Activated T-cell treated with anti-CD3 and anti-CD28 coated beads, Interleukin-2, amount 50 U/mL, for 72 hours (primary cell): ENCODE measurements at regions not wholly inside any gene's neighbourhood (a gene's known extent, or its start where the extent isn't known, plus 50 kb on each side); places are given as distances from the start of the nearest gene placed in this dataset.
A peak's percentile ranks its signal among the peaks of the same experiment; 100 is the strongest.

Source experiments
- ATAC-seq, 2 donors: fragments of 150-1000 bp; cut with Tn5 transposase; replicated peaks in 1 of 2; 2 replicates each; pipeline ENCODE4 v1.10.0; 2021; ENCODE audit warnings: moderate library complexity in 2 of 2, mild to moderate bottlenecking in 1 of 2
- DNase-seq, 2 donors: peaks; one replicate each; pipeline ENCODE4 v3.0.0; 2021 to 2022; ENCODE audit warnings: mixed read lengths in 1 of 2
- H3K27ac Mint-ChIP-seq: one replicate; pipeline ENCODE4 v1.8.0; 2022; ENCODE audit warnings: mild to moderate bottlenecking, moderate library complexity, mixed read lengths
- H3K27me3 Mint-ChIP-seq: one replicate; pipeline ENCODE4 v1.8.0; 2022; ENCODE audit warnings: low read depth, mixed read lengths
- H3K36me3 Mint-ChIP-seq, 2 donors: one replicate each; pipeline ENCODE4 v1.8.0; 2022; ENCODE audit warnings: mixed read lengths in 2 of 2, mild to moderate bottlenecking in 1 of 2; ENCODE audit not compliant: insufficient read depth in 2 of 2
- H3K4me1 Mint-ChIP-seq: one replicate; pipeline ENCODE4 v1.8.0; 2022; ENCODE audit warnings: low read depth, mixed read lengths
- H3K4me3 Mint-ChIP-seq, 2 donors: one replicate each; pipeline ENCODE4 v1.8.0; 2022; ENCODE audit warnings: mild to moderate bottlenecking in 2 of 2, mixed read lengths in 2 of 2, moderate library complexity in 2 of 2
- H3K9me3 Mint-ChIP-seq, 2 donors: one replicate each; pipeline ENCODE4 v1.8.0; 2022; ENCODE audit warnings: mixed read lengths in 2 of 2

GRCh38 chr5:33300209-33300742 is 140.5 kb upstream of the TARS1 start:
- ATAC-seq (peak; percentile 44 to 53), DNase-seq (no peak)
- Mint-ChIP-seq H3K27me3 (peaks cover 22% of the 10 kb centered on the region), H3K27ac (no peak overlapping the region), H3K36me3 (no peaks in the 10 kb centered on the region), H3K4me1 (peaks cover 9% of the 10 kb centered on the region), H3K4me3 (no peak overlapping the region), H3K9me3 (peaks cover 0 to under 1% of the 10 kb centered on the region in 2 donors)

GRCh38 chr5:33303579-33304095 is 137.1 kb upstream of the TARS1 start:
- H3K36me3 Mint-ChIP-seq: no peaks in the 10 kb centered on the region
- H3K4me1 Mint-ChIP-seq: peaks cover 9% of the 10 kb centered on the region
- DNase-seq (no peak), ATAC-seq (no peak)
- H3K27me3 Mint-ChIP-seq: peaks cover 12% of the 10 kb centered on the region
- H3K27ac Mint-ChIP-seq: no peak overlapping the region
- peaks cover 2 to 5% of the 10 kb centered on the region in 2 donors for H3K9me3 Mint-ChIP-seq
- no peak overlapping the region for H3K4me3 Mint-ChIP-seq

- ATAC-seq: no peak
- H3K36me3 Mint-ChIP-seq: no peaks in the 10 kb centered on the region
- no peak overlapping the region for H3K4me3 Mint-ChIP-seq
- no peak overlapping the region for H3K27ac Mint-ChIP-seq
- peaks cover 16% of the 10 kb centered on the region for H3K27me3 Mint-ChIP-seq
- H3K4me1 Mint-ChIP-seq: peaks cover 9% of the 10 kb centered on the region
- DNase-seq: no peak
- peaks cover 2 to 5% of the 10 kb centered on the region in 2 donors for H3K9me3 Mint-ChIP-seq
These were observed 136.2 kb upstream of the TARS1 start for GRCh38 chr5:33304601-33305000.

- Mint-ChIP-seq H3K9me3 (peaks cover 2 to 5% of the 10 kb centered on the region in 2 donors), H3K4me3 (no peak overlapping the region), H3K36me3 (no peaks in the 10 kb centered on the region), H3K4me1 (peaks cover 2% of the 10 kb centered on the region), H3K27ac (no peak overlapping the region), H3K27me3 (peaks cover 16% of the 10 kb centered on the region)
- DNase-seq: no peak
- no peak for ATAC-seq
These were observed 135.2 kb upstream of the TARS1 start for GRCh38 chr5:33305572-33305971.

- H3K4me3 Mint-ChIP-seq: no peak overlapping the region
These were observed 134.0 kb upstream of the TARS1 start for GRCh38 chr5:33306758-33307157.

GRCh38 chr5:33308586-33308985 is 132.2 kb upstream of the TARS1 start:
- Mint-ChIP-seq H3K36me3 (no peaks in the 10 kb centered on the region), H3K4me3 (no peak overlapping the region), H3K27ac (no peak overlapping the region), H3K27me3 (peaks cover 5% of the 10 kb centered on the region), H3K9me3 (peaks cover 2 to 5% of the 10 kb centered on the region in 2 donors), H3K4me1 (no peaks in the 10 kb centered on the region)
- DNase-seq: no peak
- ATAC-seq: no peak

More at GRCh38 chr5:33306758-33307157, 134.0 kb upstream of the TARS1 start:
- Mint-ChIP-seq H3K36me3 (no peaks in the 10 kb centered on the region), H3K4me1 (no peaks in the 10 kb centered on the region), H3K27ac (no peak overlapping the region), H3K9me3 (peaks cover 2 to 5% of the 10 kb centered on the region in 2 donors), H3K27me3 (peaks cover 16% of the 10 kb centered on the region)
- DNase-seq: no peak
- ATAC-seq: no peak

- no peaks in the 10 kb centered on the region for H3K36me3 Mint-ChIP-seq
- ATAC-seq: no peak
- no peak for DNase-seq
- peaks cover 5% of the 10 kb centered on the region for H3K27me3 Mint-ChIP-seq
- H3K4me1 Mint-ChIP-seq: no peaks in the 10 kb centered on the region
- H3K27ac Mint-ChIP-seq: no peak overlapping the region
- no peak overlapping the region for H3K4me3 Mint-ChIP-seq
- H3K9me3 Mint-ChIP-seq: peaks cover 2 to 5% of the 10 kb centered on the region in 2 donors
These were observed 131.7 kb upstream of the TARS1 start for GRCh38 chr5:33309068-33309467.

GRCh38 chr5:33309536-33310345 is 131.0 kb upstream of the TARS1 start:
- H3K4me1 Mint-ChIP-seq: no peaks in the 10 kb centered on the region
- no peaks in the 10 kb centered on the region for H3K36me3 Mint-ChIP-seq
- H3K27ac Mint-ChIP-seq: no peak overlapping the region
- no peak for DNase-seq
- H3K9me3 Mint-ChIP-seq: peaks cover 2 to 5% of the 10 kb centered on the region in 2 donors
- H3K4me3 Mint-ChIP-seq: no peak overlapping the region
- ATAC-seq: no peak
- H3K27me3 Mint-ChIP-seq: peaks cover 5% of the 10 kb centered on the region

GRCh38 chr5:33310451-33310850 is 130.3 kb upstream of the TARS1 start:
- Mint-ChIP-seq H3K4me3 (no peak overlapping the region), H3K4me1 (no peaks in the 10 kb centered on the region), H3K36me3 (no peaks in the 10 kb centered on the region), H3K27me3 (peaks cover 5% of the 10 kb centered on the region), H3K9me3 (peaks cover under 1 to 3% of the 10 kb centered on the region in 2 donors), H3K27ac (no peak overlapping the region)
- no peak for DNase-seq
- no peak for ATAC-seq

GRCh38 chr5:33311893-33312292 is 128.9 kb upstream of the TARS1 start:
- Mint-ChIP-seq H3K9me3 (no peaks in the 10 kb centered on the region), H3K4me3 (no peak overlapping the region), H3K27me3 (peaks cover 5% of the 10 kb centered on the region), H3K4me1 (no peaks in the 10 kb centered on the region), H3K27ac (no peak overlapping the region), H3K36me3 (no peaks in the 10 kb centered on the region)
- no peak for DNase-seq
- no peak for ATAC-seq

GRCh38 chr5:33312571-33313549 is 127.9 kb upstream of the TARS1 start:
- H3K4me1 Mint-ChIP-seq: no peaks in the 10 kb centered on the region
- no peak overlapping the region for H3K27ac Mint-ChIP-seq
- DNase-seq (no peak), ATAC-seq (no peak)
- no peaks in the 10 kb centered on the region for H3K9me3 Mint-ChIP-seq
- H3K36me3 Mint-ChIP-seq: no peaks in the 10 kb centered on the region
- H3K27me3 Mint-ChIP-seq: peaks cover 5% of the 10 kb centered on the region
- no peak overlapping the region for H3K4me3 Mint-ChIP-seq

GRCh38 chr5:33315189-33315588 is 125.6 kb upstream of the TARS1 start:
- Mint-ChIP-seq H3K4me3 (no peak overlapping the region), H3K27me3 (no peaks in the 10 kb centered on the region), H3K9me3 (no peaks in the 10 kb centered on the region), H3K36me3 (no peaks in the 10 kb centered on the region), H3K4me1 (no peaks in the 10 kb centered on the region), H3K27ac (no peak overlapping the region)
- ATAC-seq (no peak), DNase-seq (no peak)

GRCh38 chr5:33316773-33317172 is 124.0 kb upstream of the TARS1 start:
- no peaks in the 10 kb centered on the region for H3K27me3 Mint-ChIP-seq
- no peak overlapping the region for H3K4me3 Mint-ChIP-seq
- peak overlapping the region; percentile 26 for H3K27ac Mint-ChIP-seq
- DNase-seq (no peak), ATAC-seq (no peak)
- no peaks in the 10 kb centered on the region for H3K9me3 Mint-ChIP-seq
- H3K36me3 Mint-ChIP-seq: no peaks in the 10 kb centered on the region
- H3K4me1 Mint-ChIP-seq: no peaks in the 10 kb centered on the region
